HG02938 (cell line): ENCODE measurements at regions not wholly inside any gene's neighbourhood (a gene's known extent, or its start where the extent isn't known, plus 50 kb on each side); places are given as distances from the start of the nearest gene placed in this dataset.

Experiments used
- ATAC-seq: cut with Tn5 transposase; IDR thresholded peaks from one replicate; pipeline ENCODE4 v1.9.1; 2021; ENCODE audit warnings: mild to moderate bottlenecking, moderate library complexity; ENCODE audit not compliant: unreplicated experiment

- no peak for ATAC-seq
These were observed 311.5 kb downstream of the ATP23 start for GRCh38 chr12:58252914-58253313.

DNA sequence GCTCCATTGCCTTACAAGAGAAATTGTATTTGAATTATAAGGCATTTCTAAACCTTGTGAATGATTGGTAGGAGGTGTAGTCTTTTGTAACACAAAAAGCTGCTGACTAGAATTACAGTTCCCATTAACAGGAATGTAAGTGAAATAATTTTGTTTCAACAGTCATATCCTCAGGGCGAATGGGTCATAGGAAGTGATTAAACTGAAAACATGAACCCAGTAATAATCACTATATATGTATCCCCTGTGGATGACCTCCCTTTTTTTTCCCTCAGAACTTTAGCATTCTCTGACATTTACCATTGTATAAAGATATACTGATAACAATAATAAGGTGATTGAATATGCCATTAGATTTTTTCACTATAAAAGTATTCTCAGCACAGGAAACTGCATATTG lies 312.3 kb downstream of the ATP23 start:
- ATAC-seq: no peak

- ATAC-seq: no peak
These were observed 313.2 kb downstream of the ATP23 start for GRCh38 chr12:58254463-58255100.

DNA sequence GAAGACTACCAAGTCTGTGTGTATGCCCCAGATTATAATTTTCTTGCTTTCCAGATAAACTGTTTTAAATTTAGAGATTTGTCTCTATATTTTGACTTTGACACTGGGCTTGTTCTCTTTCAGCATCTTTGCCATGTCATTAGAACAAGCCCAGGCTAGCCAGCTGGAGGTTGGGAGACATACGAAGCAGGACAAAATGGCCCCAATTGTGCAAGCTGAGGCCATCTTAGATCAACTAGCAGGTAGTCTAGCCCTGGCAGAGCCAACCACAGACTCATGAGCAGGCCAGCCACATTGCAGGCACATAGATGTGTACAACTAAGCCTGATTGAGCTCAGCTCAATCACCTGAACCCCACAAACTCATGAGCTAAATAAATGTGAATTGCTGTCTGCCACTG lies 321.4 kb downstream of the ATP23 start:
- no peak for ATAC-seq

GRCh38 chr12:58263816-58264215 lies 322.4 kb downstream of the ATP23 start:
- no peak for ATAC-seq

DNA sequence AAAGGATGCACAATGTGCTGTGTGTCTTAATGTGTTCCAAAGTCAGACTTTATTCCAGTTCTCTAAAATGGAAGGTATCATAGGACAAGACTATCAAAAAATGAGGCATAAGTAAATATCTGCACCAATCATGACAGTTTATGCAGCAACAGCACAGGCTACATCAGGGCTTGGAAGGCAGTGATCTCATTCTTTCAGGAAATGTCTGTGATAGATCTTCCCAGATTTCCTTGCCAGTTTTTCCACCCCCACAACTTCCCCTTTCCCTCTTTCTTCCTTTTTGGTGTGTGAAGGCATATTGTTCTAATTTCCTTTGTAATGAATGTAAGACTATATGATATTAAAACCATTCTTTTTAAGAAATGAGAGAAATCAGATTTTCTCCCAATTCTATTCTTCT lies 326.7 kb downstream of the ATP23 start:
- no peak for ATAC-seq

GRCh38 chr12:58269476-58269875 lies 328.1 kb downstream of the ATP23 start:
- ATAC-seq: no peak

GRCh38 chr12:58270966-58271705 lies 329.8 kb downstream of the ATP23 start:
- no peak for ATAC-seq

DNA sequence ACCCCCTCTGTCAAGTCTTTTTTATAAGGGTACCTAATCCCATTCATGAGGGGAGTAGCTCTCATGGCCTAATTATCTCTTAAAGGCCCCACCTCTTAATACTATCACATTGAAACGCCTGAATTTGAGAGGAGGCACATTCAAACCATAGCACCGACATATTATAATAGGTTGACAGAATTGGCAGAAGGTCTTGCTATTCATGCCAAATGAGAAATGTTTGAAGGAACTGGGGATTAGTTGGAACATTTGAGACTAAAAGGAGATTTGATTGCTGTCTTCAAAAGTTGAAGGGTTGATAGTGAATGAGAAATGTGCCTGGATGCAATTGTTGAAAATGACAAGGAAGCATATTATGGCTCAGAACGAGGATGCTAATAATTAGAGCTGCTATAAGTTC lies 331.1 kb downstream of the ATP23 start:
- ATAC-seq: no peak

DNA sequence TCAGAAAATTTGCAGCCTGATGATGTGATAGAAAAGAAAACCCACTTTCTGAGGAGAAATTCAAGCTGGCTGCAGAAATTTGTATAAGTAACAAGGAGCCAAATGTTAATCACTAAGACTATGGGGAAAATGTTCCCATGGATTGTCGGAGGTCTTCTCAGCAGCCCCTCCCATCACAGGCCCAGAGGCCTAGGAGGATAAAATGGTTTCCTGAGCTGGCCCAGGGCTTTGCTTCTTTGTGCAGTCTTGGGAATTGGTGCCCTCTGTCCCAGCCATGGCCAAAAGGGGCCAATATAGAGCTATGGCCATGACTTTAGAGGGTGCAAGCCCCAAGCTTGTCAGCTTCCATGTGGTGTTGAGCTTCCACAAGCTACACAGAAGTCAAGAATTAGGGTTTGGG lies 335.9 kb downstream of the ATP23 start:
- no peak for ATAC-seq

DNA sequence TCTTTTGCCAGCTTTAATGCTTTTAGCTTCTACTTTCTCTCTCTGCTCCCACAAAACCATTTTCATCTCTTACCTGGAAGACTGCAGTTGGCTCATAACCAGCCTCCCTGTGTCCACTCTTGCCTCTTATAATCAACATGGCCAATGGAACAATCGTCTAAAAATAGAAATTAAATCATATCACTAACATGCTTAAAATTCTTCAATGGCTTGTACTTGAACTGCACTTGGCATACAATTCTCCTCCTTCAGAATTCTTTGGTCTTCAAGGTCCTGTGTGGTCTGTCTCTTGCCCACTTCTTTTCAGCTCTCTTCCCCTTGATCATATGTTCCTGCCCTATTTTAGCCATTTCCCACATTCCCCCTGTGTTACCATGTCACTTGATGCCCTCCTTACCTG lies 342.2 kb downstream of the ATP23 start:
- ATAC-seq: no peak

DNA sequence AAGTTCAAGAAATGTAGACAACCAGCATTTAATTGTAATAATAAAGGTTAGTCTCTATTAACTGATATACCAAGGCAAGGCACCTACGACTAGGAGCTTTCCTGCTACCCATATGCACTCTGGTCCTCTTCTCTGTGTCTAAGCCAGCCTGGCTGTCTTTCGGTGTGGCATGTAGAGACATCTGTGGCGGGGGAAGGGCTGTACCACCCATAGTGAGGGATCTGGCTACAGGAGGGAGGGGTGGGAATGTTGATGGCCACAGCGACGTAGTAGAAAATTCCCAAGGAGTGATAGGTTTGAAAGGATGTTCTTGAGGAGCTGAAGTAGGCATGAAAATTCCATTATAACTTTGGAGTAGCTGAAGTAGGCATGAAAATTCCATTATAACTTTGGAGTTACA lies 344.2 kb downstream of the ATP23 start:
- ATAC-seq: no peak

GRCh38 chr12:58286353-58286752 lies 345.0 kb downstream of the ATP23 start:
- ATAC-seq: no peak

DNA sequence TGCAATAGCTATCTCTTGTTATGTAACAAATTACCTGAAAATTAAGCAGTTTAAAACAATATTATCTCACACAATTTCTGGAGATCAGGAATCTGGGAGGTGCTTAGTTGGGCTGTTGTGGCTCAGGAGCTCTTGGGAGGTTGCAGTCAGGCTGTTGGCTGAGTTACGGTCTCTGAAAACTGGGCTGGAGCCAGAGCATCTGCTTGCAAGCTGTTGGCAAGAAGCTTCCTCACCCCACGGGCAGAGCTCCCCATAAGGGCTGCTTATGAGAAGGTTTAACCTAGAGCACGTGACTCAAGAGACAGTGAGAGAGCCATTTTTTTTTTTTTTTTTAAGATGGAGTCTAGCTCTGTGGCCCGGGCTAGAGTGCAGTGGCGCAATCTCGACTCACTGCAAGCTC lies 346.8 kb downstream of the ATP23 start:
- no peak for ATAC-seq

GRCh38 chr12:58291106-58291505 lies 349.7 kb downstream of the ATP23 start:
- ATAC-seq: no peak

GRCh38 chr12:58293308-58293982 lies 352.1 kb downstream of the ATP23 start:
- no peak for ATAC-seq

DNA sequence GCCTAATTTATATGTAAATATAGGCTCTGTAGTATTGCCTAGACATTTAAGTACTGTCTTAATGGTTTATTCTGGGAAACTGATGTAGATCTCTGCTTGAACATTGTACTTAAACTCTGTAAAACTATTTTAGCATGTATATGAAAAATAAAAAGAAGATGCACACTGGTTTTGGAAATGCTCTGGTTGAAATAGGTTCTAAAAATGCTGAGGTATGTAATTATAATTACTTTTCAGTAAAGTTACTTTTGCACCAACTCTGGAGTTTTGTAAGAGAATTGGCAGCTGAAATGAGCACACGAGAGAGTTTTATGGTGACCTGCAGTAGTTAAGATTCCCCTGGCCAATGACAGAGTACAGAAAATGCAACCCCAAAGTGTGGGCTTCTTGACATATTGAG lies 353.9 kb downstream of the ATP23 start:
- no peak for ATAC-seq

DNA sequence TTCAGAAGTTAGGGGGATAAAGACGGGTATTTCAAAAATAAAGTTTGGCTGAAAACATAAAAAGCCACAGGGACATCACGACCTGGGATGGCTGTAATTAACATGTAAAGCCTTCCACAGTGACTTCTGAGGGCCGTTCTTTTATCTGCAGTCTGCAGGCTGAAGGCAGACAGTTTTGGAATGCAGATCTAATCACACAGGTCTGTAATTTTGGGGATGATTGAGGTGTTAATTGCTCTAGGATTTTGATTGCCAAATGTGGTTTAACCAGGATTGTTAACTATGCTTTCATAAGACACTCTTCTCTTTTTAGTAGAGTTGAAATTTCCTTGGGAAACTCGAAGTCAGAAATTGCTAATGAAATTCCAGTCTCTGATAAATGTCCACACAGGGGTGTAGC lies 355.5 kb downstream of the ATP23 start:
- no peak for ATAC-seq

DNA sequence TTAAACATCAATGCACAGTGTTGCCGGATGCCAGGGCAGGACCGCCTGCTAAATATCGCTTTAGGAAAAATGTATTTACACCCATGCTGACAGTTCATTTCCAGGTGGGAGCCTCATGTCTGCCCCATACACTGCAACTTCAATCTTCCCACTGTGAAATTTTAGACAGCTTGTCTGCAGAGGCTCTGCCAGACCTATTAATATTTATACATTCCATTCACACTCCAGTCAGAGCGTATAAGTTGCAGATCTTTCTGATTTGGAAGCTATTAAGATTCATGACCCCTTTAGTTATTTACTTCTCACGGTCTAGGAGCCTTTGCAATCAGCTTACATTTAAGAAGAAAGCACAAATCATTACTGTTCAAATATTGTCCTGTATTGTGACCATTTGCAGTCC lies 357.4 kb downstream of the ATP23 start:
- ATAC-seq: no peak

DNA sequence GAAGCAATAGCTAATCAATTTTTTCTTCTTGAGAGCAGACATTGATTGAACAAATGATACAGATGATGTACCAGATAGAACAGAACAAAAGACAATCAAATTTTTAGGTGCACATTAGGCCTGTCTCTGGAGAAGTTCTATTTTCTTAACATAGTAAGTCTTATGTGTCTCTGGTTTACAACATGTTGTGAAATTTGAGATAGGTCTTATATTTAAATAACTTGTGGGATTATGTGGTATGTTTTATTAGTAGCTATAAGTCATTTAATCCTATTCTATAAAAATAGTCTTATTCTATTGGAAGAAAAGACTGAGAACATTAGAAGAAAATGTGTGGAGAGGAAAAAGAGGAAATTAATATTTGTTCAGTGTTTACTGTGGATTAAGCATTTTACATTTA lies 358.0 kb downstream of the ATP23 start:
- no peak for ATAC-seq

DNA sequence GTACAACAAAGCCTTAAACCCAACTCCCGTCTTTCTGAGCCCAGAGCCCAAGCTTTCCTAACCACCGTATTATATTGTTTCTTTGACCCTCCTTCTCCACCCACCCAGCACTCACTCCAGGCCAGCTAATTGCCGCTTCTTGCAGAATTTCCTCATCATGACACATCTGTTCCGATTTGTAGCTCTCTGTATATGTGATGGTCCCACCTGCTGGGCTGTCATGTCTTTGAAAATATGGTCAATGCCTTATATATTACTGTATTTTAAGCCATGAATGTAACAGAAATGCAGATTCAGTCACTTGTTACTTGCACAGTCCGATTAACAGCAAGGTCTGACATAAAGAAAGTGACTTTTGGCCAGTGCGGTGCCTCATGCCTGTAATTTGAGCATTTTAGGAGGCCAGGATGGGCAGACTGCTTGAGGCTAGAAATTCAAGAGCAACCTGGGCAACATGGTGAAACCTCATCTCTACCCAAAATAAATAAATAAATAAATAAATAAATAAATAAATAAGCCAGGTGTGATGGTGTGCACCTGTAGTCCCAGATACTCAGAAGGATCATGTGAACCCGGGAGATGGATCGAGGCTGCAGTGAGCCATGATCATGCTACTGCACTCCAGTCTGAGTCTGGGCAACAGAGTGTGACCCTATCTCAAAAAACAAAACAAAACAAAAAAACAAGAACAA lies 359.8 kb downstream of the ATP23 start:
- no peak for ATAC-seq

DNA sequence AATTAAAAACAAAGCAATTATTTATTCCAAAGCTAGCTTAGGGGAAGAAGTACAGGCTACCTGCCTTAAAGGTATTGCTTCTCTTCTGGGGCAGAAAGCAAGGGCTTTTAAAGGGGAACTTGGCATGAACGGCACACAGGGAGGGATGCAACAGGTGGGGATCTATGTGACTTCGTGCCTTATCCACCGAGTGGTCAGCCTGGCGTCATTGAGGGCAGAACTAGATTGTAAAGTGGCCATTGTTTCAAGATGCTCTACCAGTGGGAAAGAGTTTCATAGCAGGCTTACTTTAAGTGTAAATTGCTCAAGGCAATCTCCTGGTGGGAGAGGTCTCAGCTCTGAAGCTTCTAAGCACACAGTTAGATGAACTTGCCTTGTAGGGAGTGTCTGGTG lies 360.4 kb downstream of the ATP23 start:
- no peak for ATAC-seq
